ENCODE measurements at regions not wholly inside any gene's neighbourhood (a gene's known extent, or its start where the extent isn't known, plus 50 kb on each side); places are given as distances from the start of the nearest gene placed in this dataset.

GRCh38 chrX:147741776-147742175 lies 169.9 kb upstream of the FMR1 start:
- intact Hi-C loops (cut with micrococcal nuclease; ENCODE audit: unreplicated experiment) = no loop called here
- Mint-ChIP-seq H3K36me3 (ENCODE audit: insufficient read depth, unreplicated experiment) (no peaks in the 10 kb centered on the region), H3K9me3 (ENCODE audit: low read depth, unreplicated experiment) (peaks cover 7% of the 10 kb centered on the region), H3K4me3 (ENCODE audit: low read depth, unreplicated experiment) (no peak overlapping the region), H3K27ac (ENCODE audit: unreplicated experiment) (no peak overlapping the region), H3K4me1 (ENCODE audit: low read depth, unreplicated experiment) (no peaks in the 10 kb centered on the region), H3K27me3 (ENCODE audit: unreplicated experiment) (no peaks in the 10 kb centered on the region)
- CTCF ChIA-PET = no interaction called here
- TF ChIP-seq CTCF (IDR thresholded peaks at IDR 0.05; ENCODE audit: unreplicated experiment) = no peak
- no peak for DNase-seq
- BruUV-seq (replicated peaks) = no TSS peak

GRCh38 chrX:147749308-147749707 lies 162.4 kb upstream of the FMR1 start:
- Mint-ChIP-seq H3K27me3 (ENCODE audit: unreplicated experiment) (no peaks in the 10 kb centered on the region), H3K4me1 (ENCODE audit: low read depth, unreplicated experiment) (no peaks in the 10 kb centered on the region), H3K4me3 (ENCODE audit: low read depth, unreplicated experiment) (no peak overlapping the region), H3K9me3 (ENCODE audit: low read depth, unreplicated experiment) (peaks cover 8% of the 10 kb centered on the region), H3K27ac (ENCODE audit: unreplicated experiment) (no peak overlapping the region), H3K36me3 (ENCODE audit: insufficient read depth, unreplicated experiment) (no peaks in the 10 kb centered on the region)
- no peak for DNase-seq
- CTCF ChIA-PET = no interaction called here
- TF ChIP-seq CTCF (IDR thresholded peaks at IDR 0.05; ENCODE audit: unreplicated experiment) = no peak
- intact Hi-C loops (cut with micrococcal nuclease; ENCODE audit: unreplicated experiment) = no loop called here
- BruUV-seq (replicated peaks) = no TSS peak

- Mint-ChIP-seq H3K9me3 (ENCODE audit: low read depth, unreplicated experiment) (peaks cover 7% of the 10 kb centered on the region), H3K27me3 (ENCODE audit: unreplicated experiment) (no peaks in the 10 kb centered on the region), H3K27ac (ENCODE audit: unreplicated experiment) (no peak overlapping the region), H3K4me3 (ENCODE audit: low read depth, unreplicated experiment) (no peak overlapping the region), H3K4me1 (ENCODE audit: low read depth, unreplicated experiment) (no peaks in the 10 kb centered on the region), H3K36me3 (ENCODE audit: insufficient read depth, unreplicated experiment) (no peaks in the 10 kb centered on the region)
- CTCF ChIA-PET = no interaction called here
- no peak for DNase-seq
- no TSS peak for BruUV-seq (replicated peaks)
- intact Hi-C loops (cut with micrococcal nuclease; ENCODE audit: unreplicated experiment) = no loop called here
- no peak for TF ChIP-seq CTCF (IDR thresholded peaks at IDR 0.05; ENCODE audit: unreplicated experiment)
Measured at GRCh38 chrX:147757750-147758149, 154.0 kb upstream of the FMR1 start.

- no peak overlapping the region for H3K4me3 Mint-ChIP-seq (ENCODE audit: low read depth, unreplicated experiment)
- intact Hi-C loops (cut with micrococcal nuclease; ENCODE audit: unreplicated experiment) = no loop called here
- no peaks in the 10 kb centered on the region for H3K4me1 Mint-ChIP-seq (ENCODE audit: low read depth, unreplicated experiment)
- H3K36me3 Mint-ChIP-seq (ENCODE audit: insufficient read depth, unreplicated experiment) = no peaks in the 10 kb centered on the region
- no peak overlapping the region for H3K27ac Mint-ChIP-seq (ENCODE audit: unreplicated experiment)
- no peaks in the 10 kb centered on the region for H3K27me3 Mint-ChIP-seq (ENCODE audit: unreplicated experiment)
- DNase-seq = no peak
- CTCF ChIA-PET = no interaction called here
- BruUV-seq (replicated peaks) = no TSS peak
- H3K9me3 Mint-ChIP-seq (ENCODE audit: low read depth, unreplicated experiment) = peaks cover 2% of the 10 kb centered on the region
- no peak for TF ChIP-seq CTCF (IDR thresholded peaks at IDR 0.05; ENCODE audit: unreplicated experiment)
Measured at GRCh38 chrX:147763131-147763530, 148.6 kb upstream of the FMR1 start.

GRCh38 chrX:147764868-147765267 lies 146.9 kb upstream of the FMR1 start:
- no peak for TF ChIP-seq CTCF (IDR thresholded peaks at IDR 0.05; ENCODE audit: unreplicated experiment)
- H3K27ac Mint-ChIP-seq (ENCODE audit: unreplicated experiment) = no peak overlapping the region
- H3K9me3 Mint-ChIP-seq (ENCODE audit: low read depth, unreplicated experiment) = peaks cover 2% of the 10 kb centered on the region
- H3K36me3 Mint-ChIP-seq (ENCODE audit: insufficient read depth, unreplicated experiment) = no peaks in the 10 kb centered on the region
- DNase-seq = no peak
- CTCF ChIA-PET = no interaction called here
- H3K4me1 Mint-ChIP-seq (ENCODE audit: low read depth, unreplicated experiment) = no peaks in the 10 kb centered on the region
- H3K27me3 Mint-ChIP-seq (ENCODE audit: unreplicated experiment) = no peaks in the 10 kb centered on the region
- H3K4me3 Mint-ChIP-seq (ENCODE audit: low read depth, unreplicated experiment) = no peak overlapping the region
- intact Hi-C loops (cut with micrococcal nuclease; ENCODE audit: unreplicated experiment) = no loop called here
- BruUV-seq (replicated peaks) = no TSS peak
